Gastroesophageal sphincter (tissue), 3 donors: ENCODE measurements at regions not wholly inside any gene's neighbourhood (a gene's known extent, or its start where the extent isn't known, plus 50 kb on each side); places are given as distances from the start of the nearest gene placed in this dataset.

Experiments used
- CTCF ChIP-seq, 4 experiments: fragments of 200-600 bp in 2 of 4; fragments of 450-650 bp in 2 of 4; sonication (generic) in 1 of 4; IDR thresholded peaks; one replicate each; pipeline ENCODE4 v1.5.1; 2017 to 2019; ENCODE audit warnings: antibody characterized with exemption in 4 of 4, mild to moderate bottlenecking in 2 of 4, moderate library complexity in 2 of 4
- POLR2A ChIP-seq, 2 donors: fragments of 450-650 bp; IDR thresholded peaks; one replicate each; pipeline ENCODE4 v1.6.1; 2017; ENCODE audit warnings: antibody characterized with exemption in 2 of 2, mild to moderate bottlenecking in 2 of 2, moderate library complexity in 1 of 2

- TF ChIP-seq CTCF (IDR thresholded peaks at IDR 0.05) (no peak), POLR2A (IDR thresholded peaks at IDR 0.05) (no peak)
Measured at GRCh38 chr12:46659824-46660223, 166.0 kb downstream of the SLC38A4 start.
